NOMO-1 treated with dmso at 0.1 percent for 144 hours (cell line): ENCODE measurements at regions not wholly inside any gene's neighbourhood (a gene's known extent, or its start where the extent isn't known, plus 50 kb on each side); places are given as distances from the start of the nearest gene placed in this dataset.
A peak's percentile ranks its signal among the peaks of the same experiment; 100 is the strongest.

Experiments used
- DNase-seq: peaks from one replicate; lab custom pipeline; 2025; ENCODE audit not compliant: unreplicated experiment; lab: John Stamatoyannopoulos, UW

DNA sequence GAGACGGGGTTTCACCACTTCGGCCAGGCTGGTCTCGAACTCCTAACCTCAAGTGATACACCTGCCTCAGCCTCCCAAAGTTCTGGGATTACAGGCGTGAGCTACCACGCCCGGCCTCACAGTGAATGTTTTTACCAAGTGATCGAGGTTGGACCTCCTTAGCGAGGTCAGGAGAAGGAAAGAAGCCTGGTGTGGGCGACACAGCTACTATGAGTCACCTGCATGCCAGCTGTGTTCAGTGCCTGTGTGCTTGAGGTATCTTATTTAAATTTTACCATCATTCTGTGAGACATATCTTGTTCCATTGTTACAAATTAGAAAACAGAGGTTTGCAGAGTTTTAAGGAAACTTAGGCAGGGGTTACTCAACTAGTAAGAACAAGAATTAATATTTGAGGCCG is 174.8 kb upstream of the DYNLRB2 start:
- no peak for DNase-seq

DNA sequence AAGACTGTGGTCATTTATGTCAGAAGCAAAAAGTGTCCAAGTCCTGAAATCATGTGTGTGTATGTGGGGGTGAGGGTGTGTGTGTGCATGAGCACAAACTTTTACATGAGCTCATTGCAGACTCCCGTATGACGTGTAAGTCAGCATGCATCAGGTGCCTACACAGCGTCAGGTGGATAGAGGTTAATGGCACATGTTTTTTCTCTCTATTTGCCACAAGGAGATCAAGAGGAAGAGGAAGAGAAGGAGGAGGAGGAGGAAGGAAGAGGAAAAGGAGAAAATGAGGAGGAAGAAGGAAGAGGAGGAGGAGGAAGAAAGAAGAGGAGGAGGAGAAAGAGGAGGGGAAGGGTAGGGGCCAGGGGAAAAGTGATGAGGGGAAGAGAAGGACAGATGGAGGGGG is 178.0 kb upstream of the DYNLRB2 start:
- DNase-seq: no peak

DNA sequence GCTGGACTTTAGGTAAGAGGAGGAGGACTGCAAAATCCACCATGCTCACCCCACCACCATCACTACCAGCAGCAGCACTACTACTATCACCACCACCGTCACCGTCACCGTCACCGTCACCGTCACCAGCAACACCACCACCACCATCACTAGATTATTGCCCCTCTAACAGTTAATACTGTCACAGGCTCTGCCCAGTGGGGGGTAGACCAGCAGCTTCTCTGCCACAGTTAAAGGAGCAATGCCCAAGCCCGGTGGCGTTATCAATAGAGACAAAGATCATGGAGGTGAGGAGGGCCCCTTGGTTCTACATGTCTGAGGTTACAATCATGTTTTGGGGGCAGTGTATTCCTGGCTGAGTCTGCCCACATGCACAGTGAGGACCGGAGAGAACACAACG is 184.4 kb upstream of the DYNLRB2 start:
- no peak for DNase-seq

DNA sequence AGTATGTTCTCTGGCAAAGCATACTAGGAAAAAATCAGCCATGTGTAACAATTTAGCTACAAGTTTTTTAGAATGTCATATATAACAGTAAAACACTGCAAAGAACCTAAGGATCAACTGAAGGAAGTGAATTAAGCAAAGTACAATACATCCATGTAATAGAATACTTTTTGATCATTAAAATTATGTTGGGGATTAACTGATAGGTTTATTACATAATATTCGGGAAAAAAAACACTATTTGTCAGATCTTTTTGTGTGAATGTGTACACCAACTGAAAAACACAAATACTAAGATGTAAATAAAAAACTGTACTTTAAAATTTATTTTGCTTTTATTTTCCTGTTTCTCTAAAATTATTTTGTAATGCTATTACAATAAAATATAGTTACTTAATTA is 185.5 kb upstream of the DYNLRB2 start:
- no peak for DNase-seq

DNA sequence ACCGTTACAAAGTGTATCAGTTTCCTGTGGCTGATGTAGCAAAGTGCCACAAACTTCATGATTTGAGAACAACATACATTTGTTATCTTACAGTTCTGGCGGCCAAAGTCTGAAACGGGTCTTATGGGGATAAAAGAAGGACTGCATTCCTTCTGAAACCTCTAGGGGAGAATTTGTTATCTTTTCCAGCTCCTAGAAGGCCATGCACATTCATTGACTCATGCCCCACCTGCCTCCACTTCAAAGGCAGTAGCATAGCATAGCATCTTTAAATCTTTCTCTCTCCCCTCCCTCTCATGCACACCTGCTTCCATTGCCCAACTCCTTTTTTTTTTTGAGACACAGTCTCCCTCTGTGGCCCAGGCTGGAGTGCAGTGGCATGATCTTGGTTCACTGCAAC is 190.7 kb upstream of the DYNLRB2 start:
- no peak for DNase-seq

DNA sequence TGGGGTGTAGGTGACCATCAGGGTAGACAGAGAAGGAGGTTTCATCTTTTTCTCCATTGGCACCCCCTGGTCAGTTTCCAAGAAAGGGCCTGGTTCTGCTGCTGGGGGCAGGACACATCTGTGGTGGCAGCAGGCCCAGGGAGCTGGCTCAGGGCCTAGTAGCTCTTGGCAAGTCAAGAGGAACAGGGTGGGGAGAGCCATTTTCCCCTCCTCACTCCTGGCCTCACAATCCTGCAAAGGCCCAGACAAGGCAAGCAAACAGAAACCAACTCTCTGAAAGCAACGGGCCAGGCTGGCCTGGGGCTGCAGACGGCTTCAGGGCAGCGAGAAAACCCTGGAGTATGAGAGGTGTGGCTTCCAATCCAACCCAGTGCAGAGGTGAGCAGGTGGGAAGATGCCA is 192.9 kb upstream of the DYNLRB2 start:
- DNase-seq: no peak

DNA sequence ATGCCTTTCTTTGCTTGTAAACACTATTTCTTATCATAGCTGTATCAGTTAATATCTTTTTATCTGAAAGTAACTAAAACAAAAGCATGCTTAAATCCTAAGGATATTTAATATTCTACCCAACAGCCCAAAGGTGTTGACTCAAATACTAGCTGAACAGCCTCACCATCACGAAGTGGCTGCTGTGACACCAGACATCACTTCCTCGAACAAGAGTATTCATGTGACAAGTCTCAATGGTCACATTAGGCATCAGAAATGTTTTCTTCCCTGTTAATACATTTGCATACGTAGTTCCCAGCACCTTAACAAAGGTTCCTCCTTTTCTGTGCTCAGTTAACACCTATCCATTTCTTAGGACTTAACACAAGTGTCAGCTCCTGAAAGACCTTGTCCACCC is 193.8 kb upstream of the DYNLRB2 start:
- DNase-seq: no peak

DNA sequence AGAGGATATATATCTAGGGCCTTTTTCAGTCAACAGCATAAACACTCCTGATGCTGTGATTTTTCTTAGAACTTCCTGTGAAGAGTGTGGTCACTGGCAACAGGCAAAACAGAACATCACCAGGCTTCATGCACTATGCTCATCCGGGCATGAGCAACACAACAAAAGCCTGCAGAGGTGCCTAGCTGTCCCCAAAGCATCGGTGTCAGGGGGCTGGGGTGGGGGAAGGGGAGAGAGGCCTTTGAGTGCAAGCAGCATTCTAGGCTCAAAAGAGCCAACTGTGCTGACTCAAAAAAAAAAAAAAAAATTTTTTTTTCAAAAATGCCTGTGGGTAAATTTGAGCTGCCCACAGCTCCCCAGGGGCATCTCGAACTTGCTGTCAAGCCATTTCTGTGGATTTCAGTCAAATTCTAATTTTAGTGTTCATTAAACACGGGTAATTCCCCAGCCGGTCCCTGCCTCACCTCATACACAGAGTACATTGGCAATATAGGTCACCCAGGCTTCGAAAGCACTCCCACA is 194.6 kb upstream of the DYNLRB2 start:
- DNase-seq: no peak

DNA sequence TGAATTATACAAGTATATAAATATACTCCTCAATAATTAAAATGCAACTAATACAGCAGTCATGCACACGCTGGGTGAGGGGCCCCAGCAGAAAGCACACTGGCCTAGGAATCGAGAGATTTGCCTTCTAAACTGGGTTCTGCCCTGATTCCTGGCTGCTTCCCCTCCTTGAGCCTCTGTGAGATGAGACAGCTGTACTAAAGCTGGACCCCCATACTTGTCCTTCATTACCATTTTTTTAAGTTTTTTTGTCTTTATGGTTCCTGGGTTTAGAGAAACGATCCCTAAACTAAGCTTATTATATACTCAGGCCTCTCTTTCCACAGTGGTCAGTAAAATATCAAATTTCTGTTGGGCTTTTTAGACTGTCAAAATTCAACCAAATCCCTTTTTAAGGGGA is 195.1 kb upstream of the DYNLRB2 start:
- DNase-seq: no peak

DNA sequence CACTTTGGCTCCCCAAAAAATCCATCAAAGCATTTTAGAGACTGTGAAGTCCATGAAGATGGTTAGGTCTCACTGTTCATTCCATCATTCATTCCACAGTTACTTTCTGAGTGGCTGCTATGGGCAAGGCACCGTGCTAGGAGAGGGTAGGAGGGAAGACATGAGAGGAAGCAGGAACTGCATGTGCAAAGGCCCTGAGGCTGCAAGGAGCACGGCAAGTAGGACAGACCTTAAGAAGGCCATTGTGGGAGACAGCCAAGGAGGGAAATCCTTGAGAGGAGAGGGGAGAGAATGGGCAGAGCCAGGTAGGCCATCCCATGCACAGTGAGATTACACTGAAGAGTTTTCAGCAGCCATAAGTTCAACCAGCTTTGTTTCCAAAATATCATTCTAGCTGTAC is 196.2 kb upstream of the DYNLRB2 start:
- no peak for DNase-seq

DNA sequence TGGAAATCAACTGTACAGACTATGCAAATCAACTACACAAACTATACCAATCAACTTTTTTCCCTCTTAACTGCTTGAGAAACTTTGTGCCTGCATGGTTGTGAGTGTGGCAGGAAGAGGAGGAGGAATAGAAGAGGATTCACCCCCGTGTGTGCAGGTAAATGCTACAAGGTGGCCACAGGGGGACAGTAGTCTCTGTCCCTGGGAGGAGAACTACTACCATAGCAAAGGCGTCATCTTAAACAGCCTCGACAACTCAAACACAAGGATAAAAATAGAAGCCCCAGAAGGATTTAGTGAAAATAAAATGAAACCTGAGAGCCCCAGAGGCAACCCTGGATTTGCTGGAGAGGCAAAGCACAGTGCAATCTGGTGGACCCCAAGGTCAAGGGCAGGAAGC is 199.5 kb upstream of the DYNLRB2 start:
- DNase-seq: no peak

DNA sequence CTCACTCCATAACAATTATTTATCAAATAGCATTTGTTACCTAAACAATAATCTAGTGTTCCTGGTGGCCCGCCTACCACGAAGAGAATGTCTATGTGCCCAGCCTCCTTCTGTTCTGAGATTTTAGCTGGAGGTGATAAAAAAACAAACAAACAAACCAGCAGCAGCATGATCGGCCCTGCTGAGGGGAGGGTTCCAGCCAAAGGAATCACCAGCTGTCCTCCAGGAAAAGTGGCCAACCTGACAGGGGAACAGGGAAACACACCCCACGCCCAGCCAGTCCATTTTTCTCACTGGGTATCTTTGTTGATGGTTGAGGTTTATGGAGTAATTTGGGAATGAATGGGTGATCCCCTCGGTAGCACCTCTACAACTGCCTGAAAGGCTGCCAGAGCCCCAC is 203.0 kb upstream of the DYNLRB2 start:
- DNase-seq: no peak

DNA sequence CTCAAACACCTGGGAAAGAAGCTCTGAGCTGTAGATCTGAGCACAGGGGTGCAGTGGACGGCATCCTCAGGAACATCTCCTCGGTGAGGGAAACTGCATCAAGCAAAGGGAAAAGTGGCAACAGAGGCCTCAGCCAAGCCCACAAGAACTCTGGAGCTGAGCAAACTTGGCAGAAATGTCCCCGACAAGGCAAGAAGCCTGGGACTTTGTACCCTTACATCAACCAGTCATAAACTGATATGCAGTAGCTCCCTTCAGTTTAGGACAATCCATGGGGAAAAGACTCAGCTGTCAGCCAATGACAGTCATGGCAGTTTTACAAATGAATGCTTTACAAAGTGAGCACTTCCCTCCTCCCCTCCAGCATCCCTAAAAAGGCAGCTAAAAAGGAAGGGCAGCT is 210.0 kb upstream of the DYNLRB2 start:
- no peak for DNase-seq

DNA sequence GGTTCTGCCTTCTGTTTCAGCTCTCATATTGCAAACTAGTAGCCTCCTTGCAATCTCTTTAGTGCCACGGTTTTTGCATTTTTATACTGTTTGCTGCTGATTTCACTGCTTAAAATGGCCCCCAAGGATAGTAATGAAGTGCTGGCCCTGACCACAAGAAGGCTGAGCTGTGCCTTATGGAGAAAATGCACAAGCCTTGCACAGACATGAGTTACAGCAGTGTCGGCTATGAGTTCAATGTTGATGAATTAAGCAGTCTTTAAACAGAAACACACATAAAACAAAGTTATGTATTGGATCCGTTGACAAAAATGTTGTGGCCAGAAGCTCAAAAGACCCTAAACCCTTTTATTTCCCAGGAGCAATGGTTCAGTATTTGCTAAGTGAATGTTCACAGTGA is 210.6 kb upstream of the DYNLRB2 start:
- no peak for DNase-seq

DNA sequence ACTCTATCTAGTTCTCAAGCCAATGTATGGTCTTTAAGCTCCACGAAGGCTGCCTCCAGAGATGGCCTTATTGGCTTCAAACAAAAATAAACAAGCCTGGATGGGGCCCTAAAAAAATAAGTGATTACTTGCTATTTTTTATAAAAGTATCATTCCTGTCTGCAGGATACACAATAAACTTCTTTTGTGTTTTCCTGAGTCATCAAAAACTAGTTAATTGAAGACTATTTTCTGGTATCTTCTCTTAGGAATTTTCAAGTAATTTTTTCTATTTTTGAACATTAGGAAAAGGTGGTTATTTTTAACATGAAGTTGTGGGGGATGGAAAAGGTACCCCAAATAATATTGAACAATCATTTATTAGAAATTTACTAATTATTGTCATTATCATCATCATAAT is 213.1 kb upstream of the DYNLRB2 start:
- no peak for DNase-seq

DNA sequence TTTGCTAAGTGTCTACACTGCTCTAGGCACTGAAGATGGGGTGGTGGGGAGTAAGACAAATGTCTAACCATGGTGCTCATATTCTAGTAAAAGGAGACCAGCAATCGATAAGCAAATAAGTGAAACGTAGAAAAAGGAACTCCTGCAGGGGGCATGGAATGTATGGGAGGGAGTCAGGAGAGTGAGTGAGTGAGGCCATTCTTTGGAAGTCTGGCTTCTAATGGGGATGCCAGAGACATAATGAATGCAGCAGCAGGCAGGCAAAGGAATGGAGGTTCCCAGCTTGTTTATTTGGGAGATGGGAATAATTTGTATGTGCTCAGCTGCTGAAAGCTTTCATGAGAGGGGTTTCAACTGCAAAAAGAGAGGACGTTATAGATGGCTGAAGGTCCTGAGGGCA is 216.4 kb upstream of the DYNLRB2 start:
- DNase-seq: no peak

DNA sequence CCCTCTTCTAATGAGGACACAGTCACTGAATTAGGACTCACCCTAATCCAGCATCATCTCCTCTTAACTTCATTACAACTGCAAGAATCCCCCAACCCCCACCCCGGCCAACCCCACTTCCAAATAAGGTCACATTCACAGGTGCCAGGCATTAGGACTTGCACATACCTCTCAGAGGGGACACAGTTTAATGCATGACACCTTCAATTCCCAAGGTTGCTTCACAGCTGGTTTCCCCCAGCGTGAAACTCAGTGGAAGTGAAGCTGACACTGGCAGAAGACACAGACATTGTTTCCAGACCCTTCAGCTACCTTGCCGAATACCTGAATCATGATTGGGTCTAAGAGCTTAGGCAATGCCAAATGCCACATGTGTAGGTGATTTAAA is 217.0 kb upstream of the DYNLRB2 start:
- DNase-seq: no peak

DNA sequence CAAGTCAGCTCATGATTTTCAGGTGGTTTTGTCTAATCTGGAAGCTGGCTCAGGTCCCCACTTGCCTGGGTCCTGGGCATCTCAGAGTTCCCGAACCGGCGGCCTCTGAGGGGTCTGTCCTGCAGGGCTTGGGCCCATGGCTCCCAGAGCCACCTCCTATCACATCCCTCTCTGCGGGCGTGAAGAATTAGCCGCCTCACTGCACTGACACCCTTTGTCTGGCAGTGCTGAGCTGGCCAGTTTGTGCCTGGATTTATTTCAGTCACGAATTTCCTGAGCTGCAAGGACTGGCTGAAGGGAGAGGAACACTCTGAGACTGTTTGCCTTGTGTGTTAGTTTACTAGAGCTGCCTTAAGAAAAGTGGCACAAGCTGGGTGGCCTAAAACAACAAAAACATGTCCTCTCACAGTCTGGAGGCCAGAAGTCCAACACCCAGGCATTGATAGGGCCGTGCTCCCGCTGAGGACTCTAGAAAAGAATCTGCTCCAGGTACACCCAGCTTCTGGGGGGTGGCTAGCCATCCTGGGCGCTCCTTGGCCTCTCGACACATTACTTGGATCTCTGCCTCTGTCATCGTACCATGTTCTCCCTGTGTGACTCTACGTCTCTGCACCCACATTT is 217.5 kb upstream of the DYNLRB2 start:
- DNase-seq: no peak

DNA sequence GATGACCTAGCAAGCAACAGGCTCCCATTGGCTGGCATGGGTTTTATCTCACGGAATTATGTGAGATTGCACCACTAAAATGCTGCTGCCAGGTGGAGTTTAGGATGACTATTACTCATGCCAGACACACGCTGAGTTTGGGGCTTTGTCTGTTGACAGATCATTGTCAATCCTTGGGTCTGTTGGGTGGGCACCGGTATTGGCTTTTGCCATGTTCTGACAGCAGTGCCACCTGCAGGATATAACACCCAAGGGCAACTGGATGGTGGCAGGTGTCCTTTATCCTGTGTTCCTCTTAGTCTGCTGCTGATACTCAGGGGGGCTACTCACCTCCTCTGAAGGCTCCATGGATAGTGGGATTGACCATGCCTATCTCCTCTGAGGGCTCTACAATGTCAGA is 221.6 kb upstream of the DYNLRB2 start:
- DNase-seq: no peak

DNA sequence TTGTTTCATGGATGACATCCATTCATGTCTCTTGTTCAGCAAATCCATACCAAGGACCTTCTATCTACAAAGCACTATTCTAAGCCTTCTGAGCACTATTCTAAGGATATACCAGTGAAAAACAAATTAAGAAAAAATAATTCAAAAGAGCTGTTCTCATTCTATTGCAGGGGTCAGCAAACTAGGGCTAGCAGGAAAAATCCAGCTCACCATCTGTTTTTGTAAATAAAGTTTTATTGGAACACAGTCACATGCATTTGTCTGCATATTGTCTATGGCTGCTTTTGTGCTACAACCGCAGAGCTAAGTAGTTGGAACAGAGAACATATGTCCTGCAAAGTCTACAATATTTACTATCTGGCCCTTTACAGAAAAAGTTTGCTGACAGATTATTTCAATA is 222.7 kb upstream of the DYNLRB2 start:
- no peak for DNase-seq

DNA sequence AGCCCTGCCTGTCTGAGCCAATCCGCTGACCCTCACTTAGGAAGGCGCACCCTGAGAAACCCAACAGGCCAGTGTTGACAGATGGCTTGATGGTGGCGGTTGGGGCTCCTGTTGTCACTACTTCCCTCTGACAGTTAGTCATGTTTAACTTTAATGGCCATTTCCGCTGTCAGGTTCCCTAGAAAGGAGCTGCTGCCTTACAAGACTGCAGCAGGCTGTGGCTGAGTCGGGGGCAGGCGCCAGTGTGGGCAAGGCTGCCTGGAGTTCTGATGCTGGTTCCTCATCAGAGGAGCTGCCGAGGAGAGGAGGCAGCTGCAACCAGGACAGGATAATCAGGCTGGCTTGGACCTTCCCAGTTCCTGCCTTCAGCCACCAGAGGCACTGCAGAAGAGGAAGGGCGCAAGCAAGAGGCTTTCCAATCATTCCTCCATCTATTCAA is 223.2 kb upstream of the DYNLRB2 start:
- peak; percentile 87 for DNase-seq

DNA sequence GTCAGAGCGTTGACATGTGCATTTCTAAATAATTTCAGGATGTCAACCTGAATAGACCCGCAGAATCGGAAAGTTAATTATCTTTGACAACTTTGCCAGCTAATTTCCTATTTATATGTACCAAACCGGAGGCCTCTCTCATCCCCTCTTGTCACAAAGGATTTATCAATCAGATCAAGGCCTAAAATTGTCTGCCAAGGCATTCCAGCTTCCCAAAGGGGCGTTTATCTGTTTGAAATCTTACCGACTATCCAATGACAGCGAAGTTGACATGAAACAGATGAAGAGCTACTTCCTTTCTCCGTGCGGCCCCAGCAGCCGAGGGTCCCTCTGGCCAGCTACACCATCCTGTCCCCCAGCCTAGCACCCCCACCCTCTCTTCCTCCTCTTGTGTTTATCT is 223.7 kb upstream of the DYNLRB2 start:
- no peak for DNase-seq

DNA sequence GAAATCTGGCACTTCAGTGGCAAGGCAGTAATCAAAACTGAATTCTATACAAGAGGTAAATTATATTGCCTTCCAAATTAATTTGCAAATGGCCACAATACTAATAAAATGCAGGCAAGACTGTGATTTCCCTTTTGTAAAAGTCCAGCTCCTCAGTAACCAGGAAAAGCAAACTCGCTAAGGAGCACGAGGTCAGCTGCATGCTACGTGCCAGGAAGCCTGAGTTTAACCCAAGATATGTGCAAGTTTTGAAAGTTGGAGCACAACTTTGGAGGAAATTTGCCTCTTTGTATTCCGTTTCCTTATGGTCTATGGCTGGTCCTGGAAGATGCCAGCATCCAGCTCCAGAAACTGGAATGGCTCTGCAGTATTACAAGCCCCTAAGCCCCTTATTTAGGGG is 226.8 kb upstream of the DYNLRB2 start:
- DNase-seq: no peak

DNA sequence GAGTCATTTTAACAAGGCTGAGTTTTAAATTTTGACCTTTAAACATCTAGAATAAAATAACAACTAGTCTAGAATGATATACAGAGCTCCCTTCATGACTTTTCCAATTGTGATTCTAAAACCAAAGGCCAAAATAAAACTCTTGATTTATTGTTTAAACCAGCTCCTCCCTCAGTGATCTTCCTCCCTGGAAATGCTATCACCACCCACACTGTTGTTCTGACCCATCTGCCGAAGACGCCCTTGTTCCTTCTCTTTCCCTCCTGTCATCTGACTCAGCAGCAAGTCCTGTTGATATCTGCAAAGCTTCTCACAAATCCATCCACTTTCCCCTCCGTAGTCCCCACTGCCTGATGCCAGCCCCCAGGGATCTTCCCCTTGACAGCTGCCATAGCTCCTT is 231.6 kb upstream of the DYNLRB2 start:
- DNase-seq: no peak
